T47D (cell line): ENCODE measurements at regions not wholly inside any gene's neighbourhood (a gene's known extent, or its start where the extent isn't known, plus 50 kb on each side); places are given as distances from the start of the nearest gene placed in this dataset.
"Not testable (repeated sequence)": the region's sequence is repeated elsewhere in the genome, so short reads cannot be mapped to it uniquely, and the experiment has no call there.

Source experiments
- DNase-seq, 2 experiments: peaks; one replicate each; pipeline versions ENCODE4 v3.0.0 to v3.0.0-alpha.2; 2011 to 2012; ENCODE audit warnings: low read depth in 1 of 2, low spot score in 1 of 2
- JUND ChIP-seq: IDR thresholded peaks from 2 replicates; pipeline ENCODE4 v1.6.1; 2012; ENCODE audit warnings: low read depth
- in situ Hi-C: cut with HindIII; loops from 2 replicates; pipeline ENCODE4 v1.10.0; 2016; ENCODE audit warnings: low sequenced_read_pairs, low pct_unique_long_range_greater_than_20kb

GRCh38 chr13:110812869-110813645 is 99.6 kb downstream of the ING1 start:
- DNase-seq, result no peak
- in situ Hi-C loops, result no loop called here
- no peak for TF ChIP-seq JUND

- in situ Hi-C loops, result no loop called here
- no peak for TF ChIP-seq JUND
- DNase-seq, result peak in 1 of 2 experiments; percentile 27
These were observed 100.4 kb downstream of the ING1 start for GRCh38 chr13:110813646-110814624.

DNA sequence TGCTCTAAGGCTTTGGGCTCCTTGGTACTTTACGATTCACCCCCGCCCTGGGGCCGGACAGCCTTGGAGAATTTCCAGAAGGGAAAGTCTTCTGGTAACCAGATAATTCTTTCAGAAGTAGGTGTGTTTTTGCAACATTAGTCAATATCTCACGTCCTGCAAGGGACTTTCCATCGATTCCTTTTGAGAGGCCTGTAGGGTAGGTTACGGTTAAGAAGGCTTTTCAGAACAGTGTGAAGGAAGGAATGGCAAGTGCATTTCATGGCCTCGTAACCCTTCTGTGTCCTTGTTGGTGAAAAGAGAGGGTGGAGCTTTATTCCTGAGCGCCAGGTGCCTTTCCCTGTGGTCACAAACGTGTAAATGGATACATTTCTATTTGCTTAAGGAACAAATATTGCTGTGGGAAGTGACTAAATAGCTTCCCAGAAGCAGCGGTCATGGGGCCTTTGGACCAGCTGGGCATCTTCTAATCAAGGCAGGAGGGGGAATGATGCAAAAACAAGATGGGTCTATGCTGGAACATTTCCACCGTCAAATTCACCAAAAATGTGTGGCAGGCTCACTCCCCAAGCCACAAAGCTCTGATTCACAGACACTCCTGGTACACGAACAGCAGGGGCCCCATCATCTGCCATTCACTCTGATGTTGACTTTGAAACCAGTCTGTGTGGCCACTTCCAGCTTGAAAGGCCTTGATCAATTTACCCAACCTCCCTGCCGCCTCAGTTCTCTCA is 99.2 kb downstream of the ANKRD10 start:
- in situ Hi-C loops, result no loop called here

DNA sequence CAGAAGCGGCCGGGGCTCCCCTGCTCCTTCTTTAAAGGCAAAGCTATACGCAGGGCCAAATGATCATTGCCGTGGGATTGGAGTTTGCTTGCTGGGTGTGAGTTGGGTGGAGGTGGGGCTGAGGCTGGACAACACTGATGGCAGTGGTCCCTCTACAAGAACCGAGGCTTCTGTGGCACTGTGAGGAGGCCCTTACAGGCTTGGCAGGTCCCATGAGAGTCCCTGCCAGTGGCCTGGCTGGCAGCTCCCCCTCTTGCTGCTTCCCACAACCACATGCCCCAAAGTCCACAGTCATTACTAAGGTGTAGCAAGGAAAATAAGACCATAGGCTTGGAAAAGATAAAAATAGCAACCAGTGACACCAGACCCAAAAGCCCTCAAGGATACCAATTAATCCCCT is 98.4 kb downstream of the ANKRD10 start:
- no peak for TF ChIP-seq JUND
- in situ Hi-C loops, result no loop called here

More for the DNA sequence above, 99.2 kb downstream of the ANKRD10 start:
- peak in 1 of 2 experiments; percentile 47 for DNase-seq
- no peak for TF ChIP-seq JUND

DNA sequence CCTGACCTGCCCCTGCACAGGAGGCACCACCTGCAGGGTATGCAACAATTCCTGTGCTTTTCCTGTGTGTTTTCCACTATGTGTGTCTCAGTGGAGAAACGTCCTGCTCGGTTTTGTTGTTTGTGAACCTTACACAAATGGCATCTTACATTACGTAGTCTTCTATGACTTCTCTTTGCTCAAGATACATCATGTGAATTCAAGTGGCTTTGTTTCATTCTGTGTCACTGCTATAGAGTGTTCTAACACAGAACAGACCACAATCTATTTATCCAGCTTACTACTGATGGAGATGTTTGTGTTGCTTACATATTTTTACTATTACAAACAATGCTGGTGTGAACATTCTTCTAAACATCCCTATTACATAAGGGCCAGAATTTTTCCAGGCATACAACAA is 97.7 kb downstream of the ANKRD10 start:
- no peak for TF ChIP-seq JUND
- in situ Hi-C loops, result no loop called here
- DNase-seq, result no peak

More for the DNA sequence above, 98.4 kb downstream of the ANKRD10 start:
- DNase-seq, result no peak

DNA sequence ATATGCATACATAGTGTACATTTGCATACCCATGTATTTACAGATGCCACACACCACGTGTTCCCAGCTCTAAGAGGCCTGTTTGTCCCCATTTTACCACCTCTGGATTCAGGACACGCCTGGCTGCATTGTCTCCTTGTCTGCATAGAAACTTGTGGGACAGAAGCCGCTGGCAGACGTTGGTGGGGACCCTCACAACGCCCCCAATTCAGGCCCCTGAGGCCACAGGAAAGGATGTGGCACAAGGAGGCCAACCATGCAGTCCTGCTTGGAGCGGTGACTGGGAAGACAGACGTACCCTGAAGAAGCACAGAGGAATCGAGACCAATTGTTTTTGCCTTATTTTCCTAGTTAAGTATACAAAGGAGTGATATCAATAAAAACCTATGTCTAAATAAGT is 96.1 kb downstream of the ANKRD10 start:
- in situ Hi-C loops, result no loop called here
- TF ChIP-seq JUND, result no peak

GRCh38 chr13:110819203-110820014 is 95.5 kb downstream of the ANKRD10 start:
- DNase-seq, result peak; percentile 63 to 74
- in situ Hi-C loops, result no loop called here
- TF ChIP-seq JUND, result no peak

More for the DNA sequence above, 96.1 kb downstream of the ANKRD10 start:
- DNase-seq, result no peak

- TF ChIP-seq JUND, result no peak
- in situ Hi-C loops, result no loop called here
- no peak for DNase-seq
These were observed 94.5 kb downstream of the ANKRD10 start for GRCh38 chr13:110820322-110820721.

DNA sequence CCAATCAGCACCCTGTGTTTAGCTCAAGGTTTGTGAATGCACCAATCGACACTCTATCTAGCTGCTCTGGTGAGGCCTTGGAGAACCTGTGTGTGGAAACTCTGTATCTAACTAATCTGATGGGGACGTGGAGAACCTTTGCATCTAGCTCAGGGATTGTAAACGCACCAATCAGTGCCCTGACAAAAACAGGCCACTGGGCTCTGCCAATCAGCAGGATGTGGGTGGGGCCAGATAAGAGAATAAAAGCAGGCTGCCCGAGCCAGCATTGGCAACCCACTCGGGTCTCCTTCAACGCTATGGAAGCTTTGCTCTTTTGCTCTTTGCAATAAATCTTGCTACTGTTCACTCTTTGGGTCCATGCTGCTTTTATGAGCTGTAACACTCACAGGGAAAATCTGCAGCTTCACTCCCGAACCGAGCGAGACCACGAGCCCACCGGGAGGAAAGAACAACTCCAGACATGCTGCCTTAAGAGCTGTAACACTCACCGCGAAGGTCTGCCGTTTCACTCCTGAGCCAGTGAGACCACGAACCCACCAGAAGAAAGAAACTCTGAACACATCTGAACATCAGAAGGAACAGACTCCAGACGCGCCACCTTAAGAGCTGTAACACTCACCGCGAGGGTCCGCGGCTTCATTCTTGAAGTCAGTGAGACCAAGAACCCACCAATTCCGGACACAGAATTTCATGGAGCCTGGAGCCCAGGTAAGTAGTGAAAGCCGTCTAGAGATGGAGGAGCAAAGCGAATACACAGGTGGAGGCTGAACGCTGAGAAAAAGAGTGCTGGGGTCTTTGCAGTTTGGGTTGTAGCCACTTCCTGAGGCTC is 92.8 kb downstream of the ANKRD10 start:
- DNase-seq, in situ Hi-C loops: not testable (repeated sequence)

DNA sequence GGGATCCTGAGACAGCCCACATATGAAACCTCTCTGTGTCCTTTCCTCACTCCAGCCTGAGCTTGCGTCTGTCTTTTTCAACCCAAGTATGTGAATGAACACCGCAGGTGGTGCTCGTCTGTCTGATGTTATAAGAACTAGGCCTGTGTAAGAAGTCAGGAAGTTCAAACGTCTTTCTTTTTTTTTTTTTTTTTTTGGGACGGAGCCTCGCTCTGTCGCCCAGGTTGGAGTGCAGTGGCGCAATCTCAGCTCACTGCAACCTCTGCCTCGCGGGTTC is 92.3 kb downstream of the ANKRD10 start:
- no peak for DNase-seq
- in situ Hi-C loops, result no loop called here
- no peak for TF ChIP-seq JUND

GRCh38 chr13:110824702-110825300 is 90.1 kb downstream of the ANKRD10 start:
- no peak for TF ChIP-seq JUND
- in situ Hi-C loops, result no loop called here
- no peak for DNase-seq
